GM23338 (cell line): ENCODE measurements at regions not wholly inside any gene's neighbourhood (a gene's known extent, or its start where the extent isn't known, plus 50 kb on each side); places are given as distances from the start of the nearest gene placed in this dataset.

Experiments used
- ATAC-seq: fragments of 200-7000 bp; cut with Tn5 transposase; 3 replicates; pipeline ENCODE4 v1.9.1; 2020
- DNase-seq: peaks from one replicate; pipeline ENCODE4 v3.0.0-alpha.2; 2015; ENCODE audit warnings: low spot score
- H2AFZ ChIP-seq: fragments of 200-600 bp; sonication (generic); 2 replicates; pipeline ENCODE4 v1.8.0; 2016; ENCODE audit warnings: antibody characterized with exemption, mild to moderate bottlenecking, moderate library complexity
- H3F3A ChIP-seq: fragments of 200-600 bp; sonication (generic); replicated peaks from 2 replicates; pipeline ENCODE4 v1.8.0; 2017; ENCODE audit warnings: antibody characterized with exemption, mixed run types, low read depth
- H3K27ac ChIP-seq: fragments of 200-600 bp; sonication (generic); 2 replicates; pipeline ENCODE4 v1.6.1; 2016; ENCODE audit warnings: low read depth
- H3K27me3 ChIP-seq: fragments of 200-600 bp; sonication (generic); 2 replicates; pipeline ENCODE4 v1.8.0; 2016; ENCODE audit warnings: mild to moderate bottlenecking, mixed run types, moderate library complexity; ENCODE audit not compliant: insufficient read depth
- H3K36me3 ChIP-seq: fragments of 200-600 bp; sonication (generic); 2 replicates; pipeline ENCODE4 v1.8.0; 2016; ENCODE audit warnings: mild to moderate bottlenecking; ENCODE audit not compliant: insufficient read depth
- H3K4me1 ChIP-seq: fragments of 200-600 bp; sonication (generic); 2 replicates; pipeline ENCODE4 v1.8.0; 2016; ENCODE audit warnings: mild to moderate bottlenecking, moderate library complexity; ENCODE audit not compliant: insufficient read depth
- H3K4me2 ChIP-seq: fragments of 200-600 bp; sonication (generic); 2 replicates; pipeline ENCODE4 v1.7.1; 2017; ENCODE audit warnings: mixed run types
- H3K4me3 ChIP-seq: fragments of 200-600 bp; sonication (generic); 2 replicates; pipeline ENCODE4 v1.6.1; 2016; ENCODE audit warnings: mixed run types
- H3K79me2 ChIP-seq: fragments of 200-600 bp; sonication (generic); replicated peaks from 2 replicates; pipeline ENCODE4 v1.8.0; 2017; ENCODE audit warnings: mild to moderate bottlenecking; ENCODE audit not compliant: insufficient read depth
- H3K9me2 ChIP-seq: fragments of 200-600 bp; sonication (generic); 2 replicates; pipeline ENCODE4 v1.8.0; 2017; ENCODE audit not compliant: insufficient read depth
- H4K20me1 ChIP-seq: fragments of 200-600 bp; sonication (generic); replicated peaks from 2 replicates; pipeline ENCODE4 v1.8.0; 2017; ENCODE audit warnings: mild to moderate bottlenecking; ENCODE audit not compliant: insufficient read depth
- H3K27ac Mint-ChIP-seq: 2 replicates; pipeline ENCODE4 v1.8.0; 2020; ENCODE audit warnings: inconsistent platforms, mild to moderate bottlenecking, moderate library complexity, mixed read lengths
- H3K27me3 Mint-ChIP-seq: 3 replicates; pipeline ENCODE4 v1.8.0; 2022; ENCODE audit warnings: low read depth, mild to moderate bottlenecking, moderate library complexity, mixed read lengths, inconsistent platforms; ENCODE audit not compliant: insufficient read depth, poor library complexity
- H3K36me3 Mint-ChIP-seq: 3 replicates; pipeline ENCODE4 v1.8.0; 2021; ENCODE audit warnings: low read depth, mild to moderate bottlenecking, inconsistent platforms, moderate library complexity, mixed read lengths
- H3K4me1 Mint-ChIP-seq: 3 replicates; pipeline ENCODE4 v1.8.0; 2020; ENCODE audit warnings: mild to moderate bottlenecking, inconsistent platforms, mixed read lengths
- H3K4me3 Mint-ChIP-seq: 3 replicates; pipeline ENCODE4 v1.8.0; 2021; ENCODE audit warnings: moderate library complexity, mild to moderate bottlenecking, inconsistent platforms, mixed read lengths
- H3K9me3 Mint-ChIP-seq: 3 replicates; pipeline ENCODE4 v1.8.0; 2020; ENCODE audit warnings: moderate library complexity, mild to moderate bottlenecking, inconsistent platforms, mixed read lengths
- CREB1 ChIP-seq: fragments of 250-450 bp; sonication (Bioruptor Pico); IDR thresholded peaks from 2 replicates; pipeline ENCODE4 v1.5.0; 2020; ENCODE audit warnings: low read depth, mild to moderate bottlenecking, moderate library complexity
- CTCF ChIP-seq, 2 experiments: fragments of 200-600 bp in 1 of 2; sonication (generic) in 1 of 2; conservative IDR thresholded peaks; 2 replicates each; pipeline versions ENCODE4 v1.5.1 to v1.6.1; 2016 to 2017; ENCODE audit warnings: antibody characterized with exemption in 2 of 2, low read depth in 2 of 2, mild to moderate bottlenecking in 2 of 2, moderate library complexity in 1 of 2
- EZH2 ChIP-seq: fragments of 200-600 bp; sonication (generic); IDR thresholded peaks from one replicate; pipeline ENCODE4 v1.8.0; 2017; ENCODE audit warnings: antibody characterized with exemption, mild to moderate bottlenecking, low read depth; ENCODE audit not compliant: unreplicated experiment
- EZH2phosphoT487 ChIP-seq: fragments of 200-600 bp; sonication (generic); IDR thresholded peaks from one replicate; pipeline ENCODE4 v1.8.1; 2018; ENCODE audit warnings: antibody characterized with exemption; ENCODE audit not compliant: unreplicated experiment
- JUNB ChIP-seq: IDR thresholded peaks from one replicate; pipeline ENCODE4 v1.6.1; 2016; ENCODE audit warnings: antibody characterized with exemption; ENCODE audit not compliant: unreplicated experiment
- NANOG ChIP-seq: IDR thresholded peaks from 2 replicates; pipeline ENCODE4 v1.6.1; 2016; ENCODE audit warnings: antibody characterized with exemption, borderline replicate concordance
- POLR2AphosphoS5 ChIP-seq: IDR thresholded peaks from 2 replicates; pipeline ENCODE4 v1.6.1; 2016; ENCODE audit warnings: antibody characterized with exemption, low read depth
- STAT1 ChIP-seq: IDR thresholded peaks from one replicate; pipeline ENCODE4 v1.6.1; 2016; ENCODE audit warnings: antibody characterized with exemption; ENCODE audit not compliant: unreplicated experiment
- ZNF331 ChIP-seq: fragments of 250-450 bp; sonication (Bioruptor Pico); IDR thresholded peaks from 2 replicates; pipeline ENCODE4 v1.5.0; 2020; ENCODE audit warnings: low read depth, mild to moderate bottlenecking, moderate library complexity
- ZNF462 ChIP-seq: fragments of 250-450 bp; sonication (Bioruptor Pico); IDR thresholded peaks from 2 replicates; pipeline ENCODE4 v1.5.0; 2020; ENCODE audit warnings: mild to moderate bottlenecking, moderate library complexity
- TF ChIP-seq, protein P1 (sequence below): IDR thresholded peaks from 2 replicates; pipeline ENCODE4 v1.6.1; 2016; ENCODE audit warnings: antibody characterized with exemption
- TF ChIP-seq, protein P2 (sequence below): IDR thresholded peaks from one replicate; pipeline ENCODE4 v1.6.1; 2018; ENCODE audit warnings: antibody characterized with exemption; ENCODE audit not compliant: unreplicated experiment

GRCh38 chr11:33585586-33586209, 114.9 kb downstream of the C11orf91 start (continued):
- TF ChIP-seq CREB1 (CRISPR knock-in tag) (no peak), JUNB (no peak), EZH2 (no peak), CTCF (conservative IDR thresholded peaks at IDR 0.05; ENCODE audit: low read depth in 2 of 2) (no peak), POLR2AphosphoS5 (no peak)
- TF ChIP-seq, protein P1, sequence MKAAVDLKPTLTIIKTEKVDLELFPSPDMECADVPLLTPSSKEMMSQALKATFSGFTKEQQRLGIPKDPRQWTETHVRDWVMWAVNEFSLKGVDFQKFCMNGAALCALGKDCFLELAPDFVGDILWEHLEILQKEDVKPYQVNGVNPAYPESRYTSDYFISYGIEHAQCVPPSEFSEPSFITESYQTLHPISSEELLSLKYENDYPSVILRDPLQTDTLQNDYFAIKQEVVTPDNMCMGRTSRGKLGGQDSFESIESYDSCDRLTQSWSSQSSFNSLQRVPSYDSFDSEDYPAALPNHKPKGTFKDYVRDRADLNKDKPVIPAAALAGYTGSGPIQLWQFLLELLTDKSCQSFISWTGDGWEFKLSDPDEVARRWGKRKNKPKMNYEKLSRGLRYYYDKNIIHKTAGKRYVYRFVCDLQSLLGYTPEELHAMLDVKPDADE, result no peak

DNA sequence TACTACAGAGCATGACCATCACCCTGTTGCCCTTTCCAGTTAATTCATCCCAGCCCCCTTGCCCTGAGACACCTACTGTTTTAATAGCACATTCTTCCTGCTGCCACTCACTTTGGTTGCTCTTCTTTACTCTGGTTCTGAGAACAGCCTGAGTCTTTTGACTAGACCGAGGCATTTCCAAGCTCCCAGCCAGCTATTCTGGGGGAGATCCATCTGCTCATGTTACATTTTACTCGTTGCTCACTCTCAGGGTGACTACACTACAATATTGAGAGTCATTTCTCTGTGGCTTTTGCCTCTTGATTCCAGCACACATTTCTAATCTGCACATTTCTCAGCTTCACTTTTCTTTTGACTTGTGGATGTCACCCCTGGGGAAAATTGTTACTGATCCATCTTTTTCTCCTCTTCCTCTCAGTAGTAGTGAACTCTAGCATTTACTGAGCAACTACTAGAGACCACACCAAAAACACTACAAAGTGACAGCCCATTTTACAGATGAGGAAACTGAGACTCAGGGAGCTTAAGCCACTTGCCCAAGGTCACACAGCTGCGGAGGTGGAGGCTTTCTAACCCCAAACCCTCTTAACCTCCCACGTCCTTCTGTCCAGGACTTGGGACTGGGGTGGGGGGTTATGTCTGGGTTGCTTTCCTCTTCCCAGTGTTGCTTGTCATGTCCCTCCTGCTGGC, 117.8 kb downstream of the C11orf91 start:
- Histone ChIP-seq H2AFZ (no peak overlapping the region), H3K4me2 (no peak overlapping the region), H3K9me2 (peaks cover 7% of the 10 kb centered on the region; the same call in 1 of the 2 replicates), H3F3A (no peaks in the 10 kb centered on the region), H4K20me1 (no peaks in the 10 kb centered on the region), H3K27ac (no peak overlapping the region), H3K4me3 (no peak overlapping the region), H3K36me3 (no peaks in the 10 kb centered on the region; the same call in 1 of the 2 replicates), H3K27me3 (no peaks in the 10 kb centered on the region), H3K4me1 (no peaks in the 10 kb centered on the region), H3K79me2 (no peaks in the 10 kb centered on the region)
- H3K36me3 Mint-ChIP-seq, result no peaks in the 10 kb centered on the region
- no peaks in the 10 kb centered on the region for H3K27me3 Mint-ChIP-seq
- DNase-seq, result no peak
- H3K27ac Mint-ChIP-seq, result no peak overlapping the region
- ATAC-seq, result no peak
- H3K4me1 Mint-ChIP-seq, result peaks cover 9% of the 10 kb centered on the region; the same call in 2 of the 3 replicates
- no peak overlapping the region for H3K4me3 Mint-ChIP-seq
- no peaks in the 10 kb centered on the region for H3K9me3 Mint-ChIP-seq
- no peak for TF ChIP-seq EZH2
- TF ChIP-seq STAT1, result no peak
- TF ChIP-seq POLR2AphosphoS5, result no peak
- TF ChIP-seq ZNF331, result no peak
- no peak for TF ChIP-seq NANOG
- TF ChIP-seq ZNF462, result no peak
- TF ChIP-seq EZH2phosphoT487, result no peak
- TF ChIP-seq, protein P2, sequence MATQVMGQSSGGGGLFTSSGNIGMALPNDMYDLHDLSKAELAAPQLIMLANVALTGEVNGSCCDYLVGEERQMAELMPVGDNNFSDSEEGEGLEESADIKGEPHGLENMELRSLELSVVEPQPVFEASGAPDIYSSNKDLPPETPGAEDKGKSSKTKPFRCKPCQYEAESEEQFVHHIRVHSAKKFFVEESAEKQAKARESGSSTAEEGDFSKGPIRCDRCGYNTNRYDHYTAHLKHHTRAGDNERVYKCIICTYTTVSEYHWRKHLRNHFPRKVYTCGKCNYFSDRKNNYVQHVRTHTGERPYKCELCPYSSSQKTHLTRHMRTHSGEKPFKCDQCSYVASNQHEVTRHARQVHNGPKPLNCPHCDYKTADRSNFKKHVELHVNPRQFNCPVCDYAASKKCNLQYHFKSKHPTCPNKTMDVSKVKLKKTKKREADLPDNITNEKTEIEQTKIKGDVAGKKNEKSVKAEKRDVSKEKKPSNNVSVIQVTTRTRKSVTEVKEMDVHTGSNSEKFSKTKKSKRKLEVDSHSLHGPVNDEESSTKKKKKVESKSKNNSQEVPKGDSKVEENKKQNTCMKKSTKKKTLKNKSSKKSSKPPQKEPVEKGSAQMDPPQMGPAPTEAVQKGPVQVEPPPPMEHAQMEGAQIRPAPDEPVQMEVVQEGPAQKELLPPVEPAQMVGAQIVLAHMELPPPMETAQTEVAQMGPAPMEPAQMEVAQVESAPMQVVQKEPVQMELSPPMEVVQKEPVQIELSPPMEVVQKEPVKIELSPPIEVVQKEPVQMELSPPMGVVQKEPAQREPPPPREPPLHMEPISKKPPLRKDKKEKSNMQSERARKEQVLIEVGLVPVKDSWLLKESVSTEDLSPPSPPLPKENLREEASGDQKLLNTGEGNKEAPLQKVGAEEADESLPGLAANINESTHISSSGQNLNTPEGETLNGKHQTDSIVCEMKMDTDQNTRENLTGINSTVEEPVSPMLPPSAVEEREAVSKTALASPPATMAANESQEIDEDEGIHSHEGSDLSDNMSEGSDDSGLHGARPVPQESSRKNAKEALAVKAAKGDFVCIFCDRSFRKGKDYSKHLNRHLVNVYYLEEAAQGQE, result no peak
